Mononuclear cell (primary cell): ENCODE measurements at regions not wholly inside any gene's neighbourhood (a gene's known extent, or its start where the extent isn't known, plus 50 kb on each side); places are given as distances from the start of the nearest gene placed in this dataset.

Source experiments
- H3K27me3 ChIP-seq: 2 replicates; pipeline ENCODE4 v1.6.0; 2011; ENCODE audit warnings: low read length, control low read depth; ENCODE audit not compliant: insufficient read depth
- H3K4me1 ChIP-seq: 2 replicates; pipeline ENCODE4 v1.5.1; 2011; ENCODE audit warnings: mild to moderate bottlenecking, low read length, control low read depth; ENCODE audit not compliant: insufficient read depth
- H3K4me3 ChIP-seq: 2 replicates; pipeline ENCODE4 v1.5.1; 2011; ENCODE audit warnings: mild to moderate bottlenecking, low read length, moderate library complexity
- H3K9me3 ChIP-seq: 2 replicates; pipeline ENCODE4 v1.5.1; 2011; ENCODE audit warnings: low read depth, mild to moderate bottlenecking, control low read depth, low read length

DNA sequence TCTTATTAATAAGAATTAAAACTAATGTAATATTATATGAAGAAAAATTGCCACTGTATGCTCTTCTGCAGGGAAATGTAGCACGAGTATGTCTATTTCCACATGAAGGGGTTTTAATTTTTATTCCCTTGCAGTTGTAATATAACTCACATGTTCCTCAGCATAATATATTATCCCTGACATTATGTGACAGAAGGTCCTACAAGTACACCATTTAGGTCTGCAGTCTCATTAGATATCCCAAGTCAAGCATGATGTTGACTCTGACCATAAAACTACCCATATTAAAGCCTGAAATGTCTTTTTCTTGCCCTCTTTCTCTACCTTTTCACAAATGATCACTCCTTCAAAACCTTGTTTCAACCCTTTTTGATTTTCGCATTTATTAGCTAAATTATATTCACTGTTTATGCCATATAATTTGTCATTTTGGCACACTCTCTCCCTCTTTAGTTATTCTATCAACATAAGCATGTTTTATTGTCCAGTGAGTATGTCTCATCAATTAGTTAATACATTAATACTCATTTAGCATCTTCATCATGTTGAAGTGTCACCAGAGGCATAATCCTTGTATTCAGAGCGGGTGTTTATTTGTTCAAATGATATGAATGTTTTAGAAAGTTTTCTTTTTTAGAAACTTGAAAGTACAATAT, 532.8 kb downstream of the MAT2B start:
- Histone ChIP-seq H3K4me3 (no peak overlapping the region), H3K4me1 (no peaks in the 10 kb centered on the region), H3K9me3 (no peaks in the 10 kb centered on the region), H3K27me3 (no peaks in the 10 kb centered on the region)

DNA sequence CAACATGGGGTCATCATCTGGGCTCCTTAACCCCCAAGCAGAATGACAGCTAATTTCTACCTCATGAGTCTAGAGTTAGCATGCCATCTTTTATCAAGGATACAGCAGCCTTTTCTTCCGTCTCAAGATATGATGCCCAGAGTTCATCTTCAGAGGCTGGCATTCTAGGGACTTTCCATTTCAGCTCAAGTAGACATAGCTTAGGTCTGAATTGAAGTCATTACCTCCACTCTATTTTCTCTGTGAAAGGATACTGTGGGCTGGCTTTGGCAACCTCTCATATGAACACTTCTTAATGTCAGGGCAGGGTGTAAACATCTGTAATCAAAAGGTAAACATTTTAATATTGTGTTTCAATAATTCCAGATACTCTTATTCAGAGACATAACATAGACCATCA, 535.7 kb downstream of the MAT2B start:
- no peaks in the 10 kb centered on the region for H3K9me3 ChIP-seq
- H3K27me3 ChIP-seq: no peaks in the 10 kb centered on the region
- H3K4me3 ChIP-seq: no peak overlapping the region
- no peaks in the 10 kb centered on the region for H3K4me1 ChIP-seq

DNA sequence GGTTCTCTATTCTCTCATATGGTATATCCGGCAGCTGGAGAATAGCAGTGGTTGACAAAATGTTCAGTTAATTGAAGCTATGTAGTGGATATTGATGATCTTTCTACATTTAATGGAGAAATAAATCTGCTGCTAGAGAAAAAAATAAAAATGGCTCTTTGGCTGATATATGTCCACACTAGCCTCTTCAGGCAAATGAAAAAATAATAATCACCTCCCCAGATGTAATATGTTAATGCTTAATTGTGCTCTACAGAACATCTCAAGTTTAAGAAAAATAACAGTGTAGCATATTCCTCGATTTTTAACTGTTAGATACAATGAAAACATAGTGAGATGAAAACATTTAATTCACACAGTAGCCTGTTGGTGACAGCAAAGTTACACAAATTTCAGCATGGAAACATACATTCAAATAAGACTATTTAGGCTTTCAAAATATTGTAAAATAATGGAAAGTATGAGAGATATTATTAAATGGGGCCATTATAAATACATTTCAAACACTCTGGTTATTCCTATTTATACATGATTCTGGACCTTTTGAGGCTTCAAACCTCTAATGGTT, 543.0 kb downstream of the MAT2B start:
- no peaks in the 10 kb centered on the region for H3K9me3 ChIP-seq

DNA sequence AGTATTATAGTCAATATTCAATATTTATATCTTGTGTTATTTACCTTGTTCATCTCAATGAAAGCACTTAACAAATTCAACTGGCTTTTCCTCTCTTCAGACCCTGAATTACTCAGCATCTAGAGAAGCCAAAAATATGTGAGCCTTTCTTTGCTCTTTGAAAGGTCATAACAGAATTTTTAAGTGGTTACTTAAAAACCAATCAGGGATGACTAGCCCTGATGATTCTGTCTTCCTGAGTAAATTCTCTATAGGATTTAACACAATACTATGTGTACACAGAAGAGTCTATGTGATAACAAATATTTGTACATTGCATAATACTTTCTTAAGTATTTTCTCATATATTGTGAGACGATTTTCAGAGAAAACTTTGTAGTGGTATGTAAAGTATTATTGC, 546.3 kb downstream of the MAT2B start:
- no peak overlapping the region for H3K4me3 ChIP-seq
- no peaks in the 10 kb centered on the region for H3K27me3 ChIP-seq
- no peaks in the 10 kb centered on the region for H3K4me1 ChIP-seq
- H3K9me3 ChIP-seq: no peaks in the 10 kb centered on the region

More for the DNA sequence above, 543.0 kb downstream of the MAT2B start:
- H3K4me3 ChIP-seq: no peak overlapping the region
- H3K4me1 ChIP-seq: no peaks in the 10 kb centered on the region
- no peaks in the 10 kb centered on the region for H3K27me3 ChIP-seq

DNA sequence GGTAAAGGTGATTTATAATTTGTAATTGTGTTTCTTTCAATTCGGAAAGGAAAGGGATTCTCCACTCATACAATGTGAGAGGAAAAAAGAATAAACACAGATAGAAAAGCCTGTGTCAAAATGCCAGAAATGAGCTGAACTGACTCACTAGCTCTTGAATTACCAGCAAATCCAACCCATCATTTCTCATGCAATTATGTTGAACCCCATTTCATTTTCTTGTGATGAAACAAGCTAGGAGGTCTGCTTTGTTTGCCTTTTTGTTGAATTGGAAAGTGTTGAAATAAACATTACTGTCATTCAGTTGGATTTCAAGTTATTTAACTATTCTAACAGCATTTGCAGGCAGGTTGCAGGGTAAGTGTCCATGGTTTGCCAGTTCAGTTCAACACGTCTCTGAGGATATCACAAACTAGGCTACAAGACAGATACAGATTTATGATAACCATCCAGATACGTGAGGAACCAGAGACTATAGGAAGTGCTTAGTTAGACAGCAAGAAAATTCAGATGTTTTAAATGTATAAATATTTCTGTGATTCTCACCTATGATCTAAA, 547.2 kb downstream of the MAT2B start:
- no peaks in the 10 kb centered on the region for H3K4me1 ChIP-seq
- H3K27me3 ChIP-seq: no peaks in the 10 kb centered on the region

DNA sequence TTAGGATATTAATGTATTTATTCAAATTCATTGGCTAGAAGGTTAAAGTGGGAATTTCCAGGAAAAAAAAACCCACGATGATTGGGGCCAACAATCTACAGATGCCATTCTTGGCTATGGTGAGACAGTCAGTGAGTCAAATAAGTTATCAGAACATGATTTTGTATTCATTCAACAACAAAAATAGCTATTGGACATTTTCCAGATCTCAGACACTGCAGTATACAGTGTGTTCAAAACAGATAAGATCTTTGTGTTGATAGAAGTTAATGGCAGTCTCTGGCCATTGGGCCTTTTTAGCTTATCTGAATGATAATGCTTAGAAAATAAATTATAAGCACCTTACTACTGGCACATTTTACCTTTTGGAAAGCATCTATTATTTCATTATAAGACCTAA, 547.7 kb downstream of the MAT2B start:
- H3K4me1 ChIP-seq: no peaks in the 10 kb centered on the region

More for the DNA sequence above, 547.2 kb downstream of the MAT2B start:
- Histone ChIP-seq H3K9me3 (no peaks in the 10 kb centered on the region), H3K4me3 (no peak overlapping the region)

DNA sequence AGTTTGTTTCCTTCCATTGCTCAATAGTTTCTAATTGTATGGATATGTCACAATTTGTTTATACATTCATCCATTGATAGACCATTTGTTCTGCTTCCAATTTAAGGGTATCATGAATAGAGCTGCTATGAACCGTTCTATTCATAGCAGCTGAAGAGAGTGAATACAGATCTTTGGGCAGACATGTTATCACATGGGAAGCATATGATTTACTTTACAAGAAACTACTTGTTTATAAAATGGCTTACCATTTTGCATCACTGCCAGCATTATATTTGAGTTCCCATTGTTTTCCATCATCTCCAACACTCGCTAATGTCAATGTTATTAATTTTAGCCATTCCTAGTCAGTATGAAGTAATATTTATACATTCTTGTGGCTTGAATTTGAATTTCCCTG, 549.0 kb downstream of the MAT2B start:
- no peaks in the 10 kb centered on the region for H3K27me3 ChIP-seq
- H3K9me3 ChIP-seq: no peaks in the 10 kb centered on the region
- no peaks in the 10 kb centered on the region for H3K4me1 ChIP-seq
- no peak overlapping the region for H3K4me3 ChIP-seq

More for the DNA sequence above, 547.7 kb downstream of the MAT2B start:
- H3K4me3 ChIP-seq: no peak overlapping the region
- no peaks in the 10 kb centered on the region for H3K9me3 ChIP-seq
- H3K27me3 ChIP-seq: no peaks in the 10 kb centered on the region

DNA sequence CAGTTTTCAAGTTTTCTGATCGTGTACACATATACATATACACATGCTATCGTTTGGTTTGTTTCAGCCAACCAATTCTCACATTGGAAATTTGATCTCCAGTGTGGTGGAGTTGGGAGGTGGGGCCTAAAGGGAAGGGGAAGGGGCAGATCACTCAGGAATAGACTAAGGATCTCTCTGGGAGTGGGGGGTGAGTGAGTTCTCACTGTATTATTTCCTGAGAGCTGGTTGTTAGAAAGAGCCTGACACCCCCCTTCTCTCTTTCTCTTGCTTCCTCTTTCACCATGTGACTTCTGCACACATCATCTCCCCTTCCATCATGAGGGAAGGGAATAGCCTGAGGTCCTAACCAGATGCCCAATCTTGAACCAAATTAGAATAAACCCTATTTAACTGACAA, 551.7 kb downstream of the MAT2B start:
- H3K4me1 ChIP-seq: no peaks in the 10 kb centered on the region
- H3K4me3 ChIP-seq: no peak overlapping the region
- H3K9me3 ChIP-seq: no peaks in the 10 kb centered on the region
- no peaks in the 10 kb centered on the region for H3K27me3 ChIP-seq

DNA sequence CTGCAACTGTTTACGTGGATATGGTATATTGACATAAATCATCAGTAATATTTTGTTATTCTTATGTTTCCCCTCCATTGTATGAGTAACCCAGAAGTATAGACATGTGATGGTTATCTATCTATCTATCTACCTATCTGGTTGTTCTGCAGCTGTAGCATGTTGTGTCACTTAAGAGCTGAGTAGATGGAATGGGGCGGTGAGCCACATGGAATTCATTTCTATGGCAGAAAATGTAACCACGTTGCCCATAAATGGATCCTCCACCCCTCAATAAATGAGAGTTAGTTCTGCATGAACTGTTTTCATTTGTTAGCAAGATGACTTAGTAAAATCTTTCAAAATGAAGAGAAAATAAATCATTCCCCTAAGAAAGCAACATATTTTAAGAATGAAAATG, 553.2 kb downstream of the MAT2B start:
- Histone ChIP-seq H3K9me3 (no peaks in the 10 kb centered on the region), H3K27me3 (no peaks in the 10 kb centered on the region), H3K4me3 (no peak overlapping the region), H3K4me1 (no peaks in the 10 kb centered on the region)

DNA sequence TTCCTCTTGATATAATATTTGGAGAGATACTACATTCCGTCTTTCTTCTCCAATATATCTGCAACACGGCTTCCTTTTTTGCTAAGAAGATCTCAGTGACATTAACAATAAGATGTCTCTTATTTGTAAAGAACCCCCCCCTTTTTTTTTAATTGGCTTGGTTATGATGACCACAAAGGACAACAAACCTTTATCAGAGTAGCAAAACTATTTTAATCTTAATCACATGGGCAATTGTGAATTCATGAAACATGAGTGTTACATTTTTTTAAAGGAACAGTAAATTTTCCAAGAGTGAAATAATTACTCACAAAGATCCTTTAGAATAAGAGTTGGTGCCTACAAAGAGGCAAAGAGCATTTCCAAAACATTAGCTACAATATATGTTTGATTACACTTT, 554.1 kb downstream of the MAT2B start:
- no peaks in the 10 kb centered on the region for H3K27me3 ChIP-seq
- no peaks in the 10 kb centered on the region for H3K9me3 ChIP-seq

DNA sequence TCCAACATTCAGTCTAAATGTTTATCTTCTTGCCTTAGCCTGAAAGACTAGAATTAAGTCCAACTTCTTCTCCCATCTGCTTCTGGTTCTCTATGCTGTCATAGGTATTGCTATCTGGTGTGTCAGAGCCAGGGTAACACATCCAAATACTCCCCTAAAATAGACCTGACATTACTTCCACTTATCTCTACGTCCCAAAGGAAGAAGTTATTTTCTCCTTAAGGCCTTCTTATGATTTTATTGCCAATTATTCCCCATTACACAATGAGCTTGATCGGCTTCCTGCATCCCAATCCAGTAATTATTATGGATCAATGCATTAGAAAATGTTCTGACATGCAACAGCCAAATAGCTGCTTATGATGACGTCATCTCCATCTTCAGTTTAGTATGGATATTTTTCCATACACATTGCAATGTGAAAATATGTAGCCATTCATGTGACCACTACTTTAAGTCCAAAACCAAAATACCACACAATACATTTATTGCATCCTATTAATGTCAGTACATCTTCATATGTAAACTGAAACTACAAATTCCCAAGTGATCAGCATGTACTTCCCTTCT, 555.5 kb downstream of the MAT2B start:
- H3K9me3 ChIP-seq: no peaks in the 10 kb centered on the region
- H3K4me3 ChIP-seq: no peak overlapping the region

More for the DNA sequence above, 554.1 kb downstream of the MAT2B start:
- H3K4me3 ChIP-seq: no peak overlapping the region
- no peaks in the 10 kb centered on the region for H3K4me1 ChIP-seq

DNA sequence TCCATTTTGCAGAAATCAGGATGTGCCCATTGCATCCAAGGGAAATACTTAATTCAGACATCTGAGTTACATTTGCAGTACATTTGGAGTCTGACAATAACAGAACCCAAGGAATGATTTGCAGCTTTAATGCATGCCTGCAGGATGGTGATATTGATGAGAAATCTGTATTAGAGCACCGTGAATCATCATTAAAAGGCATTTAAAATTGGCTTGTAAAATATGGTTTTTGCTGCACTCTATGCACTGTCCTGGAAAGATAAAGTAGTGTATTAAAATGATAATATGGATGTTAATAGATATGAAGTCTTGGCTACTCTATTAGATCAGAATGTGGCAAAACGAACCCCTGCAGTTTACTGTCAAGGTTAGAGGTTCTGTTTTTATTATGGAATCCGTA, 556.9 kb downstream of the MAT2B start:
- Histone ChIP-seq H3K4me1 (no peaks in the 10 kb centered on the region), H3K4me3 (no peak overlapping the region), H3K9me3 (no peaks in the 10 kb centered on the region), H3K27me3 (no peaks in the 10 kb centered on the region)

More for the DNA sequence above, 555.5 kb downstream of the MAT2B start:
- no peaks in the 10 kb centered on the region for H3K4me1 ChIP-seq
- no peaks in the 10 kb centered on the region for H3K27me3 ChIP-seq

DNA sequence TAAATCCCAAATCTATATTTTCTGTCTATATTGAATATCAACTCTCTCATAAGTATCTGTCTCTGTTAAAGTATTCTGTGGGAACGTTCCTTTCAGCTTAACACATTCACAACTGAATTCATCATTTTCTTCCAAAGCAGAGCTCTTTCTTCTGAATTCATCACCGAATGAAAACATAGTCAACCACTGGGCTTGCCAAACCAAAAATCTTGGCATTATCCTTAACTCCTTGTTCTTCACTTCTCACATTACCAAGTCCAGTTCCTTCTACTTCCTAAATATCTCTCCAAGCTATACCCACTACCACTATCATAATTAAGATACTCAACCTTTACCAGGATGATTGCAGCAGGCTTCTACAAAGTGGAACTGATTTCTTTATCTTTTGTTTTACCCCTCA, 559.8 kb downstream of the MAT2B start:
- no peaks in the 10 kb centered on the region for H3K4me1 ChIP-seq
- no peaks in the 10 kb centered on the region for H3K9me3 ChIP-seq
- H3K4me3 ChIP-seq: no peak overlapping the region
- no peaks in the 10 kb centered on the region for H3K27me3 ChIP-seq

DNA sequence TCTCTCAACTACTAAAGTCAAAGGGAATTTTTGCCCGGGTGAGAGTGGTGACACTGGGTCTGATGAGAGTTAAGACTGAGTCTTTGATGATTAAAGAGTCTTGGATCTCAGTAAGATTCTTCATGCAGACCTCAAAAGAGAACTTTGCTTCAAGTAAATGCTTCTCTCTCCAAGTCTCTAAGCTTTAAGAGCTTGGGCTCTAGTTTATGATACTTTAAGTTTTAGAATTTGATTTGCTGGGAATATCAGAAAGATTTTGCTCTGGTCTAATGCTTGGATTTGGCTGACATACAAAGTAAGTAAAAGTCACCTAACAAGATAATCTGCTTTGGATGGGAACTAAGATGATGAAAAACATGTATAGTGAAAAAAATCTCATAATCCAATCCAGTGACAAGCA, 566.3 kb downstream of the MAT2B start:
- H3K4me1 ChIP-seq: no peaks in the 10 kb centered on the region
- H3K27me3 ChIP-seq: no peaks in the 10 kb centered on the region

DNA sequence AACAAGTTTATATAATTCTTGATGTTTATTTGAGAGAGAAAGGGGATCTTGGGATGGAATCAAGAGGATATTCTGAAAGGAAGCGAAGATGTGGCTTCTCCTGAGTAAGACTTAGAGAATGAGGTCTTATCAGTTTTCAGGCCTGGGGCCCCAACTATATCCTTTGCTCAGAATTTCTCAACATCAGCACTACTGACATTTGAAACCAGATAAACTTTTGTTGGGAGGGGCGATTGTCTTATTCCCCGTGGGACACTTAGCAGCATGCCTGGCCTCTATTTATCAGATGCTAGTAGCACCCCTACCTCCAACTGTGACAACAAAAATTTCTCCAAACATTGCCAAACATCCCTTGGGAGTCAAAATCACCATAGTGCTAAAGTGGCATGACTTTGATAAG, 567.7 kb downstream of the MAT2B start:
- no peaks in the 10 kb centered on the region for H3K27me3 ChIP-seq
- no peaks in the 10 kb centered on the region for H3K4me1 ChIP-seq
- H3K4me3 ChIP-seq: no peak overlapping the region
- no peaks in the 10 kb centered on the region for H3K9me3 ChIP-seq

More for the DNA sequence above, 566.3 kb downstream of the MAT2B start:
- no peaks in the 10 kb centered on the region for H3K9me3 ChIP-seq
- no peak overlapping the region for H3K4me3 ChIP-seq

DNA sequence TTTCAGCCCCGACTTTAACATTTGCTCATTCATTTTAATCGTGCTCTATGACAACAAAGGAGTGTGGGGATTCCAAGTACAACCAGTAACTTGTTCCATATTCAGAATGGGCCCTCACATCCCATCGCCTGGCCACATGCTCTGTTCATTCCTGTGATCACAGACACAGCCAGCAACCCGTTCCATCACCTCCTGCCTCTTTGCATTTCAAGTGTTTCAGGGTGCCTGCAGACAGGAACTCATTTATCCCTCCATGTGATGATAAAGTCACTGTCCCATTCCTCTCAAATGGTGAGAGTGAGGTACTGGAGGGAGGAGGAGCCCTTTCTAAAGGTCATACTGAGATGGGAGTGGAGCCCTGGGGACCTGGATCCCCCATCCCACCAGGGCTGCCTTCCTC, 571.1 kb downstream of the MAT2B start:
- Histone ChIP-seq H3K4me1 (no peaks in the 10 kb centered on the region), H3K27me3 (no peaks in the 10 kb centered on the region), H3K9me3 (no peaks in the 10 kb centered on the region), H3K4me3 (no peak overlapping the region)
